ENCODE measurements at regions not wholly inside any gene's neighbourhood (a gene's known extent, or its start where the extent isn't known, plus 50 kb on each side); places are given as distances from the start of the nearest gene placed in this dataset.

GRCh38 chr4:107117726-107118125, 81.6 kb upstream of the DKK2 start:
- intact Hi-C loops (cut with DNase I; ENCODE audit: low total_unique reads), result no loop called here
- TF ChIP-seq, protein P1, sequence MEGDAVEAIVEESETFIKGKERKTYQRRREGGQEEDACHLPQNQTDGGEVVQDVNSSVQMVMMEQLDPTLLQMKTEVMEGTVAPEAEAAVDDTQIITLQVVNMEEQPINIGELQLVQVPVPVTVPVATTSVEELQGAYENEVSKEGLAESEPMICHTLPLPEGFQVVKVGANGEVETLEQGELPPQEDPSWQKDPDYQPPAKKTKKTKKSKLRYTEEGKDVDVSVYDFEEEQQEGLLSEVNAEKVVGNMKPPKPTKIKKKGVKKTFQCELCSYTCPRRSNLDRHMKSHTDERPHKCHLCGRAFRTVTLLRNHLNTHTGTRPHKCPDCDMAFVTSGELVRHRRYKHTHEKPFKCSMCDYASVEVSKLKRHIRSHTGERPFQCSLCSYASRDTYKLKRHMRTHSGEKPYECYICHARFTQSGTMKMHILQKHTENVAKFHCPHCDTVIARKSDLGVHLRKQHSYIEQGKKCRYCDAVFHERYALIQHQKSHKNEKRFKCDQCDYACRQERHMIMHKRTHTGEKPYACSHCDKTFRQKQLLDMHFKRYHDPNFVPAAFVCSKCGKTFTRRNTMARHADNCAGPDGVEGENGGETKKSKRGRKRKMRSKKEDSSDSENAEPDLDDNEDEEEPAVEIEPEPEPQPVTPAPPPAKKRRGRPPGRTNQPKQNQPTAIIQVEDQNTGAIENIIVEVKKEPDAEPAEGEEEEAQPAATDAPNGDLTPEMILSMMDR (IDR thresholded peaks at IDR 0.05), result no peak
- H3K27me3 ChIP-seq, result no peaks in the 10 kb centered on the region
- no peaks in the 10 kb centered on the region for H3K36me3 ChIP-seq
- no peak for DNase-seq
- peaks cover 0 to 14% (median 3%) of the 10 kb centered on the region in 4 donors for H3K4me1 ChIP-seq
- no peak overlapping the region for H3K4me3 ChIP-seq
- H3K9me3 ChIP-seq, result no peaks in the 10 kb centered on the region
- no peak overlapping the region for H3K27ac ChIP-seq

- H3K36me3 ChIP-seq, result no peaks in the 10 kb centered on the region
- no peak for DNase-seq
- H3K4me1 ChIP-seq, result peaks cover 0 to 3% (median under 1%) of the 10 kb centered on the region in 4 donors
- TF ChIP-seq, protein P1 (IDR thresholded peaks at IDR 0.05), result no peak
- H3K27ac ChIP-seq, result no peak overlapping the region
- intact Hi-C loops (cut with DNase I; ENCODE audit: low total_unique reads), result no loop called here
- H3K4me3 ChIP-seq, result no peak overlapping the region
- H3K27me3 ChIP-seq, result no peaks in the 10 kb centered on the region
- no peaks in the 10 kb centered on the region for H3K9me3 ChIP-seq
Observed at GRCh38 chr4:107115185-107115847, 79.2 kb upstream of the DKK2 start.

- Histone ChIP-seq H3K9me3 (no peaks in the 10 kb centered on the region), H3K4me1 (no peaks in the 10 kb centered on the region), H3K4me3 (no peak overlapping the region), H3K27ac (no peak overlapping the region), H3K36me3 (no peaks in the 10 kb centered on the region), H3K27me3 (no peaks in the 10 kb centered on the region)
- TF ChIP-seq, protein P1 (IDR thresholded peaks at IDR 0.05), result no peak
- intact Hi-C loops (cut with DNase I; ENCODE audit: low total_unique reads), result no loop called here
- DNase-seq, result no peak
Observed at GRCh38 chr4:107114059-107114458, 77.9 kb upstream of the DKK2 start.

DNA sequence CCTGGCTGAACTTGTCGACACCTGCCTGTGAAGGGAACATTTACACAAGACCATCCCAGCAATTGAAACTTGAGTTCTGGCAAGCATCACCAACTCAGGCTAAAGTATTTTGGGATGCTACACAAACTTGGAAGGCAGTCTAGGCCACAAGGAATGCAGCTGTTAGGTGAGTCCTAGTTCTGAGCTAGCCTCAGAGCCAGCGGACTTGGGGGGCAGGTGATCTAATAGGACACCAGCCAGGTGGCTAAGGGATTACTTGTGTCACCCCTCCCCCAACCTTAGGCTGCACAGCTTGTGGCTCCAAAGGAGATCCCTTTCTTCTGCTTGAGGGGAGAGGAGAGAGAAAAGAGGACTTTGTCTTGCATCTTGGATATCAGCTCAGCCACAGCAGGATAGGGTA, 62.3 kb upstream of the DKK2 start:
- H3K4me3 ChIP-seq, result no peak overlapping the region
- H3K27me3 ChIP-seq, result no peaks in the 10 kb centered on the region
- intact Hi-C loops (cut with DNase I; ENCODE audit: low total_unique reads), result no loop called here
- H3K9me3 ChIP-seq, result no peaks in the 10 kb centered on the region
- no peaks in the 10 kb centered on the region for H3K36me3 ChIP-seq
- TF ChIP-seq, protein P1 (IDR thresholded peaks at IDR 0.05), result no peak
- no peak overlapping the region for H3K27ac ChIP-seq
- DNase-seq, result no peak
- no peaks in the 10 kb centered on the region for H3K4me1 ChIP-seq

GRCh38 chr4:107094976-107095375, 58.9 kb upstream of the DKK2 start:
- TF ChIP-seq, protein P1 (IDR thresholded peaks at IDR 0.05), result no peak
- H3K4me1 ChIP-seq, result no peaks in the 10 kb centered on the region
- no peaks in the 10 kb centered on the region for H3K36me3 ChIP-seq
- H3K27me3 ChIP-seq, result no peaks in the 10 kb centered on the region
- H3K4me3 ChIP-seq, result no peak overlapping the region
- no peaks in the 10 kb centered on the region for H3K9me3 ChIP-seq
- no peak overlapping the region for H3K27ac ChIP-seq
- no peak for DNase-seq
- intact Hi-C loops (cut with DNase I; ENCODE audit: low total_unique reads), result no loop called here

GRCh38 chr4:107094332-107094731, 58.2 kb upstream of the DKK2 start:
- H3K4me1 ChIP-seq, result no peaks in the 10 kb centered on the region
- DNase-seq, result no peak
- no peaks in the 10 kb centered on the region for H3K36me3 ChIP-seq
- H3K27me3 ChIP-seq, result no peaks in the 10 kb centered on the region
- H3K9me3 ChIP-seq, result no peaks in the 10 kb centered on the region
- H3K4me3 ChIP-seq, result no peak overlapping the region
- TF ChIP-seq, protein P1 (IDR thresholded peaks at IDR 0.05), result no peak
- no peak overlapping the region for H3K27ac ChIP-seq
- intact Hi-C loops (cut with DNase I; ENCODE audit: low total_unique reads), result no loop called here
